AG10803 (cell line): ENCODE measurements at regions not wholly inside any gene's neighbourhood (a gene's known extent, or its start where the extent isn't known, plus 50 kb on each side); places are given as distances from the start of the nearest gene placed in this dataset.

Experiments
- DNase-seq: peaks from one replicate; pipeline ENCODE4 v3.0.0; 2010; ENCODE audit warnings: low read depth
- H3K4me3 ChIP-seq: 2 replicates; pipeline ENCODE4 v1.5.1; 2011; ENCODE audit warnings: mild to moderate bottlenecking, low read length, control low read depth
- TF ChIP-seq, protein P1 (sequence below): conservative IDR thresholded peaks from 2 replicates; pipeline ENCODE4 v1.5.1; 2011; ENCODE audit warnings: mild to moderate bottlenecking, low read length, control low read depth, inconsistent platforms

DNA sequence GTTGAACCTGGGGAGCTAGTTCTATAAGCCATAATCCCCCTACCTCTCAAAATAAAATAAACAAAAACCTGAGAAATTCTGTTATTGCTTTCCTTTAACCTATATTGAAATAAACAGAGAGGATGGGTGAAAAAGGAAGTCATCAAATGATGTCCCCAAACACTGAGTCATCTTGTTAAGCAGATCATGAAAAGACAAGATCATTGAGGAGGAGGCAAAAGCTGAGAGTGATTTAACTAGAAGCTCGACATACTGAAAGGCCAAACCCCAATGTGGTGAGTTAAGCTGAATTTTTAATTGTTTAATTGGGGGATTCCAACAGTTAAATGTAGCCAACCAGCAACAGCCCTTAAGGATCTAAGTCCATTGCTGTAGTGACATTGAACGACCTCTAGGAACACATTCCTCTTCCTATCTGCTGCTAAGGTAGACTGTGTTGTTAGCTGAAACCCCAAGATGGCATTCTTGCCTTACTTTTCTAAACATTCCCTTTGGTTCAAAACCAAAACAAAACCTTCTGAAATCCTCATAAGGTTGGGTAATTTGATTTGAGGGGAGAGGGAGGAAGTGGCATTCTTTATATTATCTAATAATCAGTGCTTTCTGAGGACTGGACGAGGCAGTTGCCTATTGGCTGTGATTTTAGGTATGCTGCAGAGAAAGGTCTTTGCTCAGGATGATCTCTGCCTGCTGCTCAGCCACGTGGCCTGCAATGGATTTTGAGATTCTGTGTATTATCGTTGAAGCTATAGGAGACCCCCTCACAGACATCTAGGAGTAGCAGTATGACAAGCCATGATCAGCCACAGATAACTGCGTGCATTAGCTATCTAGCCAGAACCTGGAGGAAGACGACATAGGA lies 62.7 kb upstream of the BNIP2 start:
- peak; percentile 2 for DNase-seq
- H3K4me3 ChIP-seq, result no peak overlapping the region
- TF ChIP-seq, protein P1, sequence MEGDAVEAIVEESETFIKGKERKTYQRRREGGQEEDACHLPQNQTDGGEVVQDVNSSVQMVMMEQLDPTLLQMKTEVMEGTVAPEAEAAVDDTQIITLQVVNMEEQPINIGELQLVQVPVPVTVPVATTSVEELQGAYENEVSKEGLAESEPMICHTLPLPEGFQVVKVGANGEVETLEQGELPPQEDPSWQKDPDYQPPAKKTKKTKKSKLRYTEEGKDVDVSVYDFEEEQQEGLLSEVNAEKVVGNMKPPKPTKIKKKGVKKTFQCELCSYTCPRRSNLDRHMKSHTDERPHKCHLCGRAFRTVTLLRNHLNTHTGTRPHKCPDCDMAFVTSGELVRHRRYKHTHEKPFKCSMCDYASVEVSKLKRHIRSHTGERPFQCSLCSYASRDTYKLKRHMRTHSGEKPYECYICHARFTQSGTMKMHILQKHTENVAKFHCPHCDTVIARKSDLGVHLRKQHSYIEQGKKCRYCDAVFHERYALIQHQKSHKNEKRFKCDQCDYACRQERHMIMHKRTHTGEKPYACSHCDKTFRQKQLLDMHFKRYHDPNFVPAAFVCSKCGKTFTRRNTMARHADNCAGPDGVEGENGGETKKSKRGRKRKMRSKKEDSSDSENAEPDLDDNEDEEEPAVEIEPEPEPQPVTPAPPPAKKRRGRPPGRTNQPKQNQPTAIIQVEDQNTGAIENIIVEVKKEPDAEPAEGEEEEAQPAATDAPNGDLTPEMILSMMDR, result peak; percentile 29; the same call in 1 of the 2 replicates

DNA sequence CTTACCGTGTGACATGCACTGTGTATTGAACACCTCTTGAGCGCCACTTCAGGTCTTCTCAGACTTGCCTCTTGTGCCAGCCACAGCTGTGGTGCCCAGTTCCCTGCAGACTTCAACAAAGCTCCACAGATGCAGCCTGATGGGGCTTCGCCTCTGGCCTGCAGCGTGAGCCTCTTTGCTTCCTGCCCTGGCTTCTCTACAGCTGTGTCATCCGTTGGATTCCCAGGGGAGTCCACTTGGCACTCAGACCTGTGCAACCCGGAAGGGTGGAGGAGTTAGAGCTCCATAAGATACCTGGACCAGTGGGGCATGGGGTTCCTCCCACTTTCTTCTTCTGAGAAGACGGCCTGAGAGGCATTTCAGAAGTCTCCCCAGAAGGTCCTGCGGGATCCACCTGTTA lies 57.7 kb upstream of the BNIP2 start:
- DNase-seq, result no peak
- TF ChIP-seq, protein P1, result no peak
- H3K4me3 ChIP-seq, result no peak overlapping the region

DNA sequence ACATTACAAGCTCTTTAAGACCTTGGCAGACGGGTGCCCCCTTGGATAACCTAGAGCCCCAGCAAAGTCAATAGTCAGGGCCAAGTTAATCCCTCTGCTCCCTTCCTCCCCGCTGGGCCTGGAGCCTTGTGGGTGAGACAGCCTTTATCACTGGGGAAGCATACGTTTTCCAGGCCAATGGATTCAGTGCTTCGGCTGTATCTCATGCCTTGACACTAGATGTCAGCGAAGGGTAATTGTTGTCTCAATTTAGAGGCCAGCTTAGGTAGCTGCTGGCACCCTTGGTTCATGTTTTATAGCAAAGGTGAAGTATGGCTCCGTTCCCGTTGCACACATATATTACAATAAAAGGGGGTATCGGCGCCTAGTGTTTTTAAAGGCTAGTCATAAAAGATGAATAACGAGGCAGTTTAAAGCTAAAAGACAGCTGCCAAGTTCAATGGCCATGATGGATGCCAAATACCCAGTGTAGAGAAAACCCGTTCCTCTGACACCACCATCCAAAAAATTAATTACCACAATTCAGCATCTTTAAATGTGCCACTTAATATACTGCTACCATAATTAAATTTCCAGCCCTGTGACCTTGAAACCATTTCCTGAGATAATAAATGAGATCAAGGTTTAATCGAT lies 52.3 kb upstream of the BNIP2 start:
- peak; percentile 9 for DNase-seq
- TF ChIP-seq, protein P1, result peak; percentile 30; the same call in 1 of the 2 replicates
- no peak overlapping the region for H3K4me3 ChIP-seq

DNA sequence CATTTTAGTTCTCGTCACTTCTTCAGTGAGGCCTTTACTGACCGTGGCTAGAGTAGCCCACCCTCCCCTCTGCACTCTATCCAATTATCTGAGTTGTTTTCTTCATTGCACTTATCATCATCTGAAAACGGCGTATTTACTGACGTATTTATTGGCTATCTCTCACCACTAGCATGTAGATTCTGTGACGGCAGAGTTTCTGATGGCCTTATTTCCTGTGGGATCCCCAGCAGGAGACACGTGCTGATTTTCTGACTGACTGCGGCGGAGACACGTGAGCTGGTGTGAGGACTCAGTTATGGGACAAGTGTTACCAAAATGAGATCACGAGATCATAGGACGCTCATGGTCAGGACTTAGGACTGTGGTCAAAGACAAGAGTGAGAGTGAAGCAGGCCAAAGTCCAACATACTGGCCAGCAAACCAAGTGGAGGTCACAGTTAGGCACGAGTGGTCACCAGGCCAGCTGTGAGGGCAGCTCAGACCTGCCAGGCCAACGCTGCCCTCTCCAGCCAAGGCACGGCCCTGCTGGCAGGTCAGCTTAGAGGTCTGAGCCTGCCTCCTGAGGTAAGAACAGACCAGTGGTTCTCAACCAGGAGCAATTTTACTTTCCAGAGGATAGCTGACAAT lies 50.6 kb upstream of the BNIP2 start:
- TF ChIP-seq, protein P1, result no peak
- no peak overlapping the region for H3K4me3 ChIP-seq
- DNase-seq, result no peak
